ENCODE measurements at regions not wholly inside any gene's neighbourhood (a gene's known extent, or its start where the extent isn't known, plus 50 kb on each side); places are given as distances from the start of the nearest gene placed in this dataset.

DNA sequence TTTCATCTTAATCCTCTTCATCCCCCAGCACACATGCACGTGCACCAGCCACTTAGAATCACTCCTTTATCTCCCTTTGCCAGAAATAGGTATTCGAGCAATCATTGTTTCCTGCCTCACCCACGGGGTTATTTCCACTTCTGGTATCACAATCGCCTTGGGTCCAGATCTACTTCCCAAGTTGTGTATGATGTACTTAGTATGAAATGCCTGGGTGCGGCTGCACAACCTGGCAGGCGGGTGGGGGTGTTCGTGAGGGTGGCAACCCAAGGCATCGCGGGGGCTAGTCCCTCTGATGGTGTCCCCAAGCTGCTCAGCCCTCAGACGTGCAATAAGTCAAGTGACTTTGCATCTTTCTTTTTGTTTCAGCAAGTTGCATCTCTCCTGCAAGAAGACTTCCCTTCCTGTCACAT is 475.6 kb downstream of the MIAT start:
- ATAC-seq (no peak), DNase-seq (ENCODE audit: low spot score) (no peak)

GRCh38 chr22:27133681-27134314 is 476.4 kb downstream of the MIAT start:
- DNase-seq (ENCODE audit: low spot score) (no peak), ATAC-seq (no peak)

DNA sequence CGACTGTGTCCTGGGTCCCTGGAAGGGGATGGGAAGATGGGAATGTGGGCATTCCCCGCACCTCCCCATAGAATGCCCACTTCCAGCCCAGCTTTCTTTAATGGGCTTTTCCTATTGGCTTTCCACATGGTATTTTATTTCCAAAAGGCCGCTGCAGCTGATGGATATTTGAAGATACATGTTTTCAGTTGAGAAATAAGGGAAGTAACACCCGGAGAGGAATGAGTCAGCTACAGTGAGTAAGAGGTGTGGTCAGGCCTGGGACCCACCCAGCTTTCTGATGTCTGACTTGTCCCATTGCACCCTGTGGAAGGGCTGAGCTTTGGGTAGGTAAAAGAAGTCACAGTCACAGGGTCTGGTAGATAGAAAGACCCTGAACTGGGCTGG is 476.9 kb downstream of the MIAT start:
- no peak for ATAC-seq
- DNase-seq (ENCODE audit: low spot score) = no peak

- no peak for DNase-seq (ENCODE audit: low spot score)
Measured at GRCh38 chr22:27135031-27135981, 477.9 kb downstream of the MIAT start.

GRCh38 chr22:27136596-27136995 is 479.2 kb downstream of the MIAT start:
- ATAC-seq = no peak

More at GRCh38 chr22:27135031-27135981, 477.9 kb downstream of the MIAT start:
- no peak for ATAC-seq

DNA sequence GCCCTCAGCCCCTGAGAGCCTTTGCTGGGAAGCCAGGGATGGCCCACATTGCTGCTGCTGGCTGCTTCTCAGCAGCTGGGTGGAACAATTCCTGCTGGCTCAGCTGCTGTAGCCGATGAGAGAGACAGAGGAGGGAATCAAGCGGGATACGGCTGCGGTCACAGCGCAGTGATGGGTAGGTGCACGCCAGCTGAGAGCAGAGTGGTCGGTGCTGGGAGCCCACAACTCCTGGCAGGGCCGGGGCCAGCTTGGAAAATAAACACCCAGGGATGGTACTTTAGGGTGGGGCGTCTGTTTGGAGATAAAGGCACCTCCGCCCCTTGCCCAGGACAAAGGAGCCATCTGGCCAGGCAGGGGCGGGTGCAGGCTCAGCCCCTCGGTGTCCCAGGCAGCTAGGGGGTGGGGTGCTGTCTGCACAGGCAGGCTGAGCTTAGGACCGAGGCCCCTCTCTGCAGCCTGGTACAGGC is 480.5 kb downstream of the MIAT start:
- ATAC-seq (no peak), DNase-seq (ENCODE audit: low spot score) (no peak)

More at GRCh38 chr22:27136596-27136995, 479.2 kb downstream of the MIAT start:
- no peak for DNase-seq (ENCODE audit: low spot score)

DNA sequence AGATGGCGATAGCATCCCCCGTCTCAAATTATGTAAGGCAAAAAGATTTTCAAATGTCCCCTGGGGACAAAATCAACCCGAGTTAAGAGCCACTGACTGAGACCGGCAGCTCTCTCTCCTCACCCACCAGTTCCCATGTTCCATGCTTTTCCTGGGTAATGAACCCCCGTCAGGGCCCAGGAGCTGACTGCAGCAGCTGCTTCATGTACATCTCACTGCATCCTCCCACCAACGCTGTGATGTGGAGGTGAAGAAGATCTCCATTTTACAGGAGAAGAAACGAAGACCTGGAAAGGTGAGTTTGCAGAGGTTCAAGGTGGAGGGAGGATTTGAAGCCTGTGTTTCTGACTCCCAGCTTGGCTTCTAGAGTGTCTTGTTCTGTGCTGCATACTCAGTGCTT is 481.1 kb downstream of the MIAT start:
- ATAC-seq (no peak), DNase-seq (ENCODE audit: low spot score) (no peak)

- no peak for DNase-seq (ENCODE audit: low spot score)
- no peak for ATAC-seq
Measured at GRCh38 chr22:27139935-27140511, 482.6 kb downstream of the MIAT start.

DNA sequence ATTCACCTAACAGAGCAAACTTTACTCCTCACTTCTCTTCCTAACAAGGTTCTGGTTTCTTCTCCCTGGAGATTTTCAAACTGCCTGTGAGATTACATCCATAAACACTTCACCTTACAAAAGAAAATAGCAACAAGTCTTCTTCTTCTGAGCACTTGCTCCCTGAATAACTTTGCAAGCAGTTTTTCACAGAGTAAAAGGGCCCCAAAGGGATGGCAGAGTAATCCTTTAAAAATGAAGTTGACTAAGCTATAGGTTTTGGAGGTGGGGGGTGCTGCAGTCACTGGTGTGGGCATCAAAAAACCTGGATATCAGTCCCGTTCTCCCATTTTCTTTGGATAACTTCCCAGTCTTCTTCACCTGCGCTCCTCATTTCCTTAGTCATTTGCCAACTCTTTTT is 484.9 kb downstream of the MIAT start:
- no peak for DNase-seq (ENCODE audit: low spot score)
- no peak for ATAC-seq

GRCh38 chr22:27144321-27144720 is 486.9 kb downstream of the MIAT start:
- DNase-seq (ENCODE audit: low spot score) = no peak
- ATAC-seq = no peak

DNA sequence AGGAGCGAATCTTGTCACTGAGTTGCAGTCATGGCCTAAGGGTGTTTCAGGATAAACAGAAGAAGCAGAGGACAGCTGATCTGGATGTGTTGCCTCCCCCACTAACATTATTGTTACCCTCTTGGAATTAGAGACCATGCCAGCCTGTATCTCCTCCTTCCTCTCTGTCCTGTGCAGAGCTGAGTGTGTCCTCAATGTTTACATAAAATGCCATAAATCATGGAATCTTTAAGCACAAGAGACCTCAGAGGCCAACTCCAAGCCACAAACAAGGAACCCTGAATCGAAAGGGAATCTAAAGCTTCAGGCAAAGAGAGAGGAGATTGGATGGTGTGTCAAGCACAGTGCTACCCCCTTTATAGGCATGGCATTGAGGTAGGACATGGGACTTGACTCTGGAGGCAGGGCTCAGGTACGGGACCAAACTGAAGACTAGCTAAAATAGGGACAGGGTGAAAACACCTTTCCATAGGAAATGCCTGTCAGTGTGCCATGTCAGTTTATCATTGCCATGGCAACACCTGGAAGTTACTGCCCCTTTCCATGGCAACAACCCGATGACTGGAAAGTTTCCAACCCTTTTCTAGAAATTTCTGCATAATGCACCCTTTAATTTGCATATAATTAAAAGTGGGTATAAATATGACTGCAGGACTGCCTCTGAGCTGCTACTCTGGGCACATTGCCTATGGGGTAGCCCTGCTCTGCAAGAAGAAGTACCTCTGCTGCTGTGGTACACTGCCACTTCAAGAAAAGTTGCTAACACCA is 489.7 kb downstream of the MIAT start:
- no peak for DNase-seq (ENCODE audit: low spot score)
- no peak for ATAC-seq

GRCh38 chr22:27148055-27148454 is 490.7 kb downstream of the MIAT start:
- ATAC-seq = no peak
- DNase-seq (ENCODE audit: low spot score) = no peak

- no peak for ATAC-seq
- no peak for DNase-seq (ENCODE audit: low spot score)
Measured at GRCh38 chr22:27148886-27149470, 491.6 kb downstream of the MIAT start.

DNA sequence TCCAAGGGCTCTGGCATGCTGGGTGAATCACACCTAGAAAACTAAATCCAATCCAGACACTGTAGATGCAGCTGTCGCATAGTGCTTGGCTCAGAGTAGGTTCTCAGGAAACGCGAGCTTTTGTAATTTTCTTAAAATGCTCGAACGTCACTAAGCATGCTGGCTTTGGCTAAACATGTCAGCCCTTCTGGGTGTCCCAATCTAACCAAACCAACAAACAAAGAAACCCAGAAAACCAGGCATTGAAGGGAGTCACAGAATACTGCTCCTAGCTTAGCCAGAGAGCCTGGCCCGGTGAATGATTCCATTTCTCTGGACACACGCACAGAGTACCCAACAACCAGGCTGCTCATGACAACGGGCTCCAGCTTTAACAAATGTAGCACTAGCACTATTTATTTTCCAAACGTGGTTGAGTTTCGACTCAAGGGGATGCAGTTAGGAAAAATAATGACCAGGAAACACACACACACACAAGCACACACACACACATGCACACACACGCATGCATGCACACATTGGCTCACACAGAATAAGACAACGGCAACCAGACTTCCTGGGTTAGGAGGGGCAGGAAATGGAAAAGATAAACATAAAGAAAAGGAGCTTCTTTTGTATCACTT is 492.6 kb downstream of the MIAT start:
- ATAC-seq (no peak), DNase-seq (ENCODE audit: low spot score) (no peak)

- no peak for ATAC-seq
Measured at GRCh38 chr22:27150544-27150941, 493.2 kb downstream of the MIAT start.

GRCh38 chr22:27151407-27151806 is 494.0 kb downstream of the MIAT start:
- DNase-seq (ENCODE audit: low spot score) = no peak

More at GRCh38 chr22:27150544-27150941, 493.2 kb downstream of the MIAT start:
- DNase-seq (ENCODE audit: low spot score) = no peak

GRCh38 chr22:27152033-27152432 is 494.6 kb downstream of the MIAT start:
- DNase-seq (ENCODE audit: low spot score) = no peak
- ATAC-seq = no peak

More at GRCh38 chr22:27151407-27151806, 494.0 kb downstream of the MIAT start:
- ATAC-seq = no peak

- no peak for DNase-seq (ENCODE audit: low spot score)
- no peak for ATAC-seq
Measured at GRCh38 chr22:27152883-27153282, 495.5 kb downstream of the MIAT start.

DNA sequence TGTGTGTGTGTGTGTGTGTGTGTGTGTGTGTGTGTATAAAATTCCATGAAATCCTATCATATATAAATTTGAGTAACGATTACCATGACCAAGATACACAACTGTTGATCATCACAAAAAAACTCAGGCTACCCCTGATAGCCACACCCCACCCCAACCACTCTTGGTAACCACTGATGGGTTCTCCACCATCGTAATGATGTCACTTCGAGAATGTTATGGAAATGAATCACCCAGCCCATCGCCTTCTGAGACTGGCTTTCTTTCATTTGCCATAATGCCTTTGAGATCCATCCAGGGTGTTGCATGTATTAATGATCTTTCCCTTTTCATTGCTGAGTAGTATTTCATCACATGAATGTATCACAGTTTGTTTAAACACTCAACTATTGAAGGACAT is 496.0 kb downstream of the MIAT start:
- ATAC-seq (no peak), DNase-seq (ENCODE audit: low spot score) (no peak)

GRCh38 chr22:27154717-27155116 is 497.3 kb downstream of the MIAT start:
- DNase-seq (ENCODE audit: low spot score) (no peak), ATAC-seq (peak; percentile 32)

Data from left lobe of liver (tissue), 2 donors.